ENCODE measurements at regions not wholly inside any gene's neighbourhood (a gene's known extent, or its start where the extent isn't known, plus 50 kb on each side); places are given as distances from the start of the nearest gene placed in this dataset.

DNA sequence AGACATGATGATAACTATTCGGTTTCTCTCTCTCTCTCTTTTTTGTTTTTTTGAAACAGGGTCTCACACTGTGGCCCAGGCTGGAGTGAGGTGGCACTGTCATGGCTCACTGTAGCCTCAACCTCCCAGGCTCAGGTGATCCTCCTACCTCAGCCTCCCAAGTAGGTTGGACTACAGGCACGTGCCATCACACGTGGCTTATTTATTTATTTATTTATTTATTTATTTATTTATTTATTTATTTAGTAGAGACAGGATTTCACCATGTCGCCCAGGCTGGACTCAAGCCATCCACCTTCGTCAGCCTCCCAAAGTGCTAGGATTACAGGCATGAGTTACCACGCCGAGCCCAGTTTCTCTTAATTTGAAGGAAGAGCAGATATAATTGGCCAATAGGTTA lies 427.9 kb upstream of the JAG1 start:
- no peak for DNase-seq (ENCODE audit: low read depth)
- TF ChIP-seq, protein P1, sequence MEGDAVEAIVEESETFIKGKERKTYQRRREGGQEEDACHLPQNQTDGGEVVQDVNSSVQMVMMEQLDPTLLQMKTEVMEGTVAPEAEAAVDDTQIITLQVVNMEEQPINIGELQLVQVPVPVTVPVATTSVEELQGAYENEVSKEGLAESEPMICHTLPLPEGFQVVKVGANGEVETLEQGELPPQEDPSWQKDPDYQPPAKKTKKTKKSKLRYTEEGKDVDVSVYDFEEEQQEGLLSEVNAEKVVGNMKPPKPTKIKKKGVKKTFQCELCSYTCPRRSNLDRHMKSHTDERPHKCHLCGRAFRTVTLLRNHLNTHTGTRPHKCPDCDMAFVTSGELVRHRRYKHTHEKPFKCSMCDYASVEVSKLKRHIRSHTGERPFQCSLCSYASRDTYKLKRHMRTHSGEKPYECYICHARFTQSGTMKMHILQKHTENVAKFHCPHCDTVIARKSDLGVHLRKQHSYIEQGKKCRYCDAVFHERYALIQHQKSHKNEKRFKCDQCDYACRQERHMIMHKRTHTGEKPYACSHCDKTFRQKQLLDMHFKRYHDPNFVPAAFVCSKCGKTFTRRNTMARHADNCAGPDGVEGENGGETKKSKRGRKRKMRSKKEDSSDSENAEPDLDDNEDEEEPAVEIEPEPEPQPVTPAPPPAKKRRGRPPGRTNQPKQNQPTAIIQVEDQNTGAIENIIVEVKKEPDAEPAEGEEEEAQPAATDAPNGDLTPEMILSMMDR (conservative IDR thresholded peaks at IDR 0.05; ENCODE audit: low read depth, low read length): no peak
- H3K4me3 ChIP-seq (ENCODE audit: low read depth, low read length): no peak overlapping the region

DNA sequence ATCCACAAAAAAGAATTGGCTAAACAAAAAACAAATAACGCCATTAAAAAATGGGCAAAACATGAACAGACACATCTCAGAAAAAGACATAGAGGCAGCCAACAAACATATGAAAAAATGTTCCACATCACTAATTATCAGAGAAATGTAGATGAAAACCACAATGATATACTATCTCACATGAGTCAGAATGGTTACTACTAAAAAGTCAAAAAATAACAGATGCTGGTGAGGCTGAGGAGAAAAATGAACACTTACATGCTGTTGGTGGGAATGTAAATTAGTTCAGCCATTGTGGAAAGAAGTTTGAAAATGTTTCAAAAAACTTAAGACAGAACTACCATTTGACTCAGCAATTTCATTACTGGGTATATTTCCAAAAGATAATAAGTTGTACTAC lies 430.1 kb upstream of the JAG1 start:
- TF ChIP-seq, protein P1 (conservative IDR thresholded peaks at IDR 0.05; ENCODE audit: low read depth, low read length): no peak
- H3K4me3 ChIP-seq (ENCODE audit: low read depth, low read length): no peak overlapping the region
- DNase-seq (ENCODE audit: low read depth): no peak

DNA sequence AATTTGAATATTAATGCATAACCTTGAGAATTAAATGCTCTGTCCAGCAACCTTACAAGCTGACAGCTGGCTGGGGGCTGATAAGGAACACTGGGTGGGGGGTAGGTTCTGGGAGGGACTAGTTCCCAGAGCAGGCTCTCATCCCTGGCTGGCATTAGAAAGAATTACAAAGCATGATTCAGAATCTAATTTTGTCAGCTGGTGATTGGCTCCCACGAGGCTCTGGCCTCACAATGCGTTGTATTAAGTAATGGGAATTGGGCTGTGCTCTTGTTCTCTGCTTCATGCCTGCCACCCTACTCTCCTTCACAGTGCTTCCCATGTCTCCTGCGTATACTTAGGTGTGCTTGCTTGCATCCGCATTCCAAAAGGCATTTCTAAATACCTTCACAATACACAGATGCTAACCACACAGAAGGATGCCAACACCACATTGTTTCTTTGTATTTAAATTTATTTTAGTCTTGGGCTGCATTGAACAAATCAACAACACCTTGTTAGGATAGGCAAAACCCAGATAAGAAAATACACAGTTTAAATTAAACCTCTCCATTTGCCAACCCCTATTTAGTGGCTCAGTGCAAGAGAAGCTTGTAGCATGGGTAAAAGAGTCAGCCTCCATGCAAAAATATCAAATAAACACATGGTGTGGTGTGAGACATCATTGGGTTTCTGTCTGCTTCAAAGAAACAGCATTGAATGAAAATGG lies 434.5 kb upstream of the JAG1 start:
- no peak for DNase-seq (ENCODE audit: low read depth)
- TF ChIP-seq, protein P1 (conservative IDR thresholded peaks at IDR 0.05; ENCODE audit: low read depth, low read length): no peak
- no peak overlapping the region for H3K4me3 ChIP-seq (ENCODE audit: low read depth, low read length)

DNA sequence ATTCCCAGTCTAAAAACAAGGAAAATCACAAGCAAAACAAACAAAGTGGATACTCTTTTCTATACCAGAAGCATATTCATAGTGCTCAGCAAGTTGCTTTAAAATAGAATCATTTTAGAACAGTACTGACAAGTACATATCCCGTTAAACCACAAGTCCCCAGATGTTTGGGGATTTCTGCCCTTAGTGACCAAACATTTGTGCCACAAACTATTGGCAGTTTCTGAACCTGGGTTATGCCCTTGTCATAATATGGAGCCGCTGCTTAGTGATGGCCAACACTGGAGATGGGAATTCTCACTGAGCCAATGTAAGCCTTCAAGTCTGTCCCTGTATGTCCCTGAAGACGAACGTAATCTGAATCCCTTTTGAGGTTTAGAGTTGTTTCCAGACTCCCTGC lies 436.7 kb upstream of the JAG1 start:
- no peak overlapping the region for H3K4me3 ChIP-seq (ENCODE audit: low read depth, low read length)
- DNase-seq (ENCODE audit: low read depth): no peak
- TF ChIP-seq, protein P1 (conservative IDR thresholded peaks at IDR 0.05; ENCODE audit: low read depth, low read length): no peak

DNA sequence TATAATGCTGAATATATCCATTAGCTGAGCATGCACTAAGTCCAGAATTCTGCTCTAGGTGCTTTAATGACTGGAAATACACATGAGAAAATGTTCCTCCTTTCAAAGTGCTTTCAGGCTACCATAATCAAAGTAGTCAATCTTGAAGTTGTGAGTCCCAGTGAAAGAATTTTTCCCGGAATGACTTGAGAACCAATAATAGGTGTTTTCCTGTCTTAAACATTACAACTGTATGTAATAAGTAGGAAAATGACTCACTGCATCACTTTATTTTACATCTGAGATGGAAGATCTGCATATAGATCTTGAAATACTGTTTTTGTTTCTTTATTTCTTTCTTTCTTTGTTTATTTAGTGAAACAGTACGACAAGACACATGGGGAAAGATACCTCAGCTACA lies 437.4 kb upstream of the JAG1 start:
- H3K4me3 ChIP-seq (ENCODE audit: low read depth, low read length): no peak overlapping the region
- TF ChIP-seq, protein P1 (conservative IDR thresholded peaks at IDR 0.05; ENCODE audit: low read depth, low read length): no peak
- no peak for DNase-seq (ENCODE audit: low read depth)

DNA sequence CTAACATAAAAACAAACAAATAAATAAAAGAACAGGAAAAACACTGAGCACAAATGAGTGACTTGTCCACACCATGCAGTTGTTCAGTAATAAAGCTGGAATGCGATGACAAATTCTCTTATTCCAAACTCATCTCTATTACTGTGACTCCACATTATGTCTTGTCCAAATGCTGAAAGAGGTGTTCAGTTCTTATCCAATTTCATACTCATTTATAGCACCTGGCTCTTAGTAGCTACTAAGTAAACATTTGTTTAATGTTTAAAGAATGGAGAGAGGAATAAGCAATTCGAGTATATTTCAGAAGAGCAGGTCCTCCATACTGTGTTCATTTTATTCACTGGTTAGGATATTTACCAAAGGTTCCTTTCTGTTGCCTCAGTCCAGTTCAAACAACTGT lies 439.0 kb upstream of the JAG1 start:
- TF ChIP-seq, protein P1 (conservative IDR thresholded peaks at IDR 0.05; ENCODE audit: low read depth, low read length): no peak
- no peak overlapping the region for H3K4me3 ChIP-seq (ENCODE audit: low read depth, low read length)
- DNase-seq (ENCODE audit: low read depth): no peak

DNA sequence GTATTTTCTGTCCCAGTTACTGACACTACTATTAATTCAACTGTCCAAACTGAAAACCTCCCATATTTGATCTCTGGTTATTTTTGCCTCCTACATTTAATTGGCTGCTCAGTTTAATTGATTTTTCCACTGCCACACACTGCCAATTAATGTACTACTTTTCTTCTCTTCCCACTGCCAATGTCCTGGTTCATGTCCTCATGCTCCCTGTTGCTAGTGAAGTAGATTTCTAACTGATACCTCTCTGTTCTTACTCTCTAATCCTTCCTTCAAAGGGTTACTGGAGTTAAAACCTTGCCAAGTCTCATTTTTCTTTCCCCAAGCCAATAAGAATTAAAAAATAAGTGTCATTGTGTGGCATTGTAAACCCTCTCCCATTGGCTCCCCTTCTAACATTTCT lies 440.6 kb upstream of the JAG1 start:
- DNase-seq (ENCODE audit: low read depth): no peak
- no peak overlapping the region for H3K4me3 ChIP-seq (ENCODE audit: low read depth, low read length)
- TF ChIP-seq, protein P1 (conservative IDR thresholded peaks at IDR 0.05; ENCODE audit: low read depth, low read length): no peak
